ENCODE measurements at regions not wholly inside any gene's neighbourhood (a gene's known extent, or its start where the extent isn't known, plus 50 kb on each side); places are given as distances from the start of the nearest gene placed in this dataset.

DNA sequence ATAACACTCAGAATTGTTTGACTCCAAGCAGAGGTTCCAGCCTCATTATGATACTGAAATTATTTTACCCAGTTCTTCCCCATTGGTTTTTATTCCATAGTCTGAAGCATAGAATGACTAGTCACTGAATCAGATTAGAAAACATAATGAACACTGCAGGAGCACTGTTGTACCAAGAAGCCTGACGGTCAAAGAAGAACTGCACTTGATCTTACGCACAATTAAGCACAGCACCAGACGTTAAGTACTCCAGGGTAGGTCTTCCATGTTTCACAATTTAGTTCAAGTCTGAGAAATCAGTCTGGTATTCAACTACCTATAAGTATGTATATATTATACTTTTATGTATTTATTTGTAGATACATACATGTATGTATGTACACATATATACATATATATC is 973.5 kb upstream of the SPRY2 start:
- TF ChIP-seq CTCF (IDR thresholded peaks at IDR 0.05; ENCODE audit: poor library complexity): no peak
- no peak for TF ChIP-seq EZH2phosphoT487 (IDR thresholded peaks at IDR 0.05; ENCODE audit: low read depth, severe bottlenecking, unreplicated experiment)

Measured in hepatocyte (in vitro differentiated cells).